PC-9 (cell line): ENCODE measurements at regions not wholly inside any gene's neighbourhood (a gene's known extent, or its start where the extent isn't known, plus 50 kb on each side); places are given as distances from the start of the nearest gene placed in this dataset.

ENCODE experiments used
- EZH2 ChIP-seq: fragments of 200-600 bp; sonication (generic); IDR thresholded peaks from 2 replicates; pipeline ENCODE4 v1.8.0; 2017; ENCODE audit warnings: antibody characterized with exemption, low read depth
- TF ChIP-seq, protein P1 (sequence below): fragments of 200-600 bp; sonication (generic); conservative IDR thresholded peaks from 2 replicates; pipeline ENCODE4 v1.6.1; 2017; ENCODE audit warnings: mixed run types, antibody characterized with exemption, mild to moderate bottlenecking, moderate library complexity

DNA sequence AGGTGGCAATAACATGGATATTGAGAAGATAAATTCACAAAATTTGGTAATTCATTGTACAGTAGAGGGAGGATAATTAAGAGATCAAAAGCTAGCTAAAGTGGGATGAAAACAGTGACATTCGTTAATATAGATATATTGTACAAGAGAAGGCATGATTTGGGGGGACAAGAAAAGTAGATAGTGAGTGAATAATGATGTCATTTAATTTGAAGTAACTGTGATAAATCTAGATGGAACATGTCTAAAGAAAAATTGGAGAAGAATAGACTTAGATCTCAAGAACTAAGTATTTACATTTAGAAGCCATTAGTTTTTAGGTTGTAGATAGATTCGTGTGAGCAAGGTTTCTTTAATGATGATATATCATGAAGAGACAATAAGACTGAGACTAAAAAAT, 594.0 kb upstream of the RGS18 start:
- TF ChIP-seq, protein P1, sequence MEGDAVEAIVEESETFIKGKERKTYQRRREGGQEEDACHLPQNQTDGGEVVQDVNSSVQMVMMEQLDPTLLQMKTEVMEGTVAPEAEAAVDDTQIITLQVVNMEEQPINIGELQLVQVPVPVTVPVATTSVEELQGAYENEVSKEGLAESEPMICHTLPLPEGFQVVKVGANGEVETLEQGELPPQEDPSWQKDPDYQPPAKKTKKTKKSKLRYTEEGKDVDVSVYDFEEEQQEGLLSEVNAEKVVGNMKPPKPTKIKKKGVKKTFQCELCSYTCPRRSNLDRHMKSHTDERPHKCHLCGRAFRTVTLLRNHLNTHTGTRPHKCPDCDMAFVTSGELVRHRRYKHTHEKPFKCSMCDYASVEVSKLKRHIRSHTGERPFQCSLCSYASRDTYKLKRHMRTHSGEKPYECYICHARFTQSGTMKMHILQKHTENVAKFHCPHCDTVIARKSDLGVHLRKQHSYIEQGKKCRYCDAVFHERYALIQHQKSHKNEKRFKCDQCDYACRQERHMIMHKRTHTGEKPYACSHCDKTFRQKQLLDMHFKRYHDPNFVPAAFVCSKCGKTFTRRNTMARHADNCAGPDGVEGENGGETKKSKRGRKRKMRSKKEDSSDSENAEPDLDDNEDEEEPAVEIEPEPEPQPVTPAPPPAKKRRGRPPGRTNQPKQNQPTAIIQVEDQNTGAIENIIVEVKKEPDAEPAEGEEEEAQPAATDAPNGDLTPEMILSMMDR = no peak
- TF ChIP-seq EZH2 = no peak
